Upper lobe of left lung (tissue), 6 donors: ENCODE measurements at regions not wholly inside any gene's neighbourhood (a gene's known extent, or its start where the extent isn't known, plus 50 kb on each side); places are given as distances from the start of the nearest gene placed in this dataset.

Source experiments
- ATAC-seq, 2 donors: fragments of 200-7000 bp; cut with Tn5 transposase; one replicate each; pipeline ENCODE4 v1.9.1; 2022; ENCODE audit warnings: mild to moderate bottlenecking in 2 of 2, moderate library complexity in 2 of 2; ENCODE audit not compliant: low FRiP score in 2 of 2
- DNase-seq, 2 donors: peaks; one replicate each; pipeline ENCODE4 v3.0.0-alpha.2; 2019 to 2020
- H3K27ac ChIP-seq, 4 donors: fragments of 200-600 bp; sonication (generic); one replicate each; pipeline ENCODE4 v1.5.1; 2016 to 2019
- H3K27me3 ChIP-seq, 4 donors: fragments of 200-600 bp; sonication (generic); one replicate each; pipeline ENCODE4 v1.5.1; 2017 to 2019
- H3K36me3 ChIP-seq, 4 donors: fragments of 200-600 bp; sonication (generic); one replicate each; pipeline ENCODE4 v1.5.1; 2016 to 2019
- H3K4me1 ChIP-seq, 4 donors: fragments of 200-600 bp; sonication (generic); one replicate each; pipeline ENCODE4 v1.5.1; 2018 to 2019
- H3K4me3 ChIP-seq, 4 donors: fragments of 200-600 bp; sonication (generic); one replicate each; pipeline ENCODE4 v1.5.1; 2017 to 2019; ENCODE audit warnings: mild to moderate bottlenecking in 2 of 4, moderate library complexity in 1 of 4
- H3K9me3 ChIP-seq, 4 donors: fragments of 200-600 bp; sonication (generic); one replicate each; pipeline ENCODE4 v1.5.1; 2018 to 2019
- EP300 ChIP-seq, 4 donors: sonication (generic); formaldehyde crosslinking; IDR thresholded peaks; one replicate each; pipeline ENCODE4 v1.5.1; 2017; ENCODE audit warnings: antibody characterized with exemption in 4 of 4, control low read depth in 2 of 4
- POLR2A ChIP-seq, 4 donors: fragments of 450-650 bp; IDR thresholded peaks; one replicate each; pipeline ENCODE4 v1.5.1; 2016 to 2017; ENCODE audit warnings: antibody characterized with exemption in 4 of 4, mild to moderate bottlenecking in 2 of 4
- POLR2AphosphoS5 ChIP-seq, 2 donors: sonication (generic); formaldehyde crosslinking; IDR thresholded peaks; one replicate each; pipeline ENCODE4 v1.5.1; 2017; ENCODE audit warnings: antibody characterized with exemption in 2 of 2
- WGBS, 2 donors: methylation state at CpG; one replicate each; pipeline ENCODE4 v1.1.5; 2017 to 2018; 5-methylcytosine and 5-hydroxymethylcytosine counted together
- TF ChIP-seq, protein P1 (sequence below), 6 experiments: fragments of 450-650 bp in 4 of 6; fragments of 200-600 bp in 2 of 6; sonication (generic) in 2 of 6; IDR thresholded peaks; one replicate each; pipeline ENCODE4 v1.5.1; 2016 to 2019; ENCODE audit warnings: antibody characterized with exemption in 6 of 6
- donor health status: DM: no; HTN: no; CAD: no; lungs with moderate emphysema.
- donor health status: DM: no; HTN: yes; CAD: no; lungs with severe emphysema.

DNA sequence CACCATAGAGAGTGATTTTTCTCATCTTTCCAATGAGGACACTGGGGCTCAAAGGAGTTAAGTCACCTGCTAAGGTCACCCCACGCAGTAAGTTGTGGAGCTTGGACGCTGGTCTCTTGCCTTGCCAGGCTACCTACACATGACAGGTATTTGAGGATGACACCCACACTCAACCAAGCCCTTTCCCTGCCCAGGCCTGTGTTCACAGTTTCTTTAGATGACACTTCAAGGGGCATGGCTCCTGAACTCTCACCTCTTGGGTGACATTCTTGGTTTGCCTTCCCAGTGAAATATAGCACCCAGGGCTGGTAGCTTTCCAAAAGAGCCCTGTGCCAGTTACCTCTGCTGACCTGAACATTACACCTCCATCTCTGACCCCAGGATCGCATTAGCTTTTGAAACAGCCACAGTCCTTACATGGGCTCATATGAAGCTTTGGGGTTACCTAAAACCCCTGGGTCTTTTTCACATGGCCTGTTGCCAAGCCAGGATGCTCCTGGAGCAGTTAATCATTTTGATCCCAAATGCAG, 148.0 kb downstream of the RPLP1 start:
- H3K27me3 ChIP-seq, result no peaks in the 10 kb centered on the region
- H3K36me3 ChIP-seq, result no peaks in the 10 kb centered on the region
- ATAC-seq (no peak), DNase-seq (peak in 1 of 2 donors; percentile 2)
- WGBS, 2 donors, result 90 to 94% methylated on average over 3 of the region's 3 CpGs
- H3K4me1 ChIP-seq, result peaks cover 4 to 16% (median 12%) of the 10 kb centered on the region in 4 donors
- TF ChIP-seq, protein P1, sequence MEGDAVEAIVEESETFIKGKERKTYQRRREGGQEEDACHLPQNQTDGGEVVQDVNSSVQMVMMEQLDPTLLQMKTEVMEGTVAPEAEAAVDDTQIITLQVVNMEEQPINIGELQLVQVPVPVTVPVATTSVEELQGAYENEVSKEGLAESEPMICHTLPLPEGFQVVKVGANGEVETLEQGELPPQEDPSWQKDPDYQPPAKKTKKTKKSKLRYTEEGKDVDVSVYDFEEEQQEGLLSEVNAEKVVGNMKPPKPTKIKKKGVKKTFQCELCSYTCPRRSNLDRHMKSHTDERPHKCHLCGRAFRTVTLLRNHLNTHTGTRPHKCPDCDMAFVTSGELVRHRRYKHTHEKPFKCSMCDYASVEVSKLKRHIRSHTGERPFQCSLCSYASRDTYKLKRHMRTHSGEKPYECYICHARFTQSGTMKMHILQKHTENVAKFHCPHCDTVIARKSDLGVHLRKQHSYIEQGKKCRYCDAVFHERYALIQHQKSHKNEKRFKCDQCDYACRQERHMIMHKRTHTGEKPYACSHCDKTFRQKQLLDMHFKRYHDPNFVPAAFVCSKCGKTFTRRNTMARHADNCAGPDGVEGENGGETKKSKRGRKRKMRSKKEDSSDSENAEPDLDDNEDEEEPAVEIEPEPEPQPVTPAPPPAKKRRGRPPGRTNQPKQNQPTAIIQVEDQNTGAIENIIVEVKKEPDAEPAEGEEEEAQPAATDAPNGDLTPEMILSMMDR (IDR thresholded peaks at IDR 0.05), result no peak
- TF ChIP-seq POLR2A (IDR thresholded peaks at IDR 0.05), result no peak
- no peak for TF ChIP-seq POLR2AphosphoS5 (IDR thresholded peaks at IDR 0.05)
- TF ChIP-seq EP300 (IDR thresholded peaks at IDR 0.05), result no peak
- no peaks in the 10 kb centered on the region for H3K9me3 ChIP-seq
- H3K4me3 ChIP-seq, result no peak overlapping the region
- H3K27ac ChIP-seq, result no peak overlapping the region

- Histone ChIP-seq H3K27me3 (no peaks in the 10 kb centered on the region), H3K27ac (no peak overlapping the region), H3K4me3 (no peak overlapping the region), H3K36me3 (no peaks in the 10 kb centered on the region), H3K4me1 (peaks cover 0 to 5% (median 3%) of the 10 kb centered on the region in 4 donors), H3K9me3 (no peaks in the 10 kb centered on the region)
- peak in 1 of 2 donors; percentile 15 for DNase-seq
- TF ChIP-seq, protein P1 (IDR thresholded peaks at IDR 0.05), result no peak
- TF ChIP-seq POLR2AphosphoS5 (IDR thresholded peaks at IDR 0.05) (no peak), POLR2A (IDR thresholded peaks at IDR 0.05) (no peak)
- 81 to 82% methylated on average over 7 of the region's 7 CpGs for WGBS, 2 donors
- ATAC-seq, result no peak
Observed at GRCh38 chr15:69601711-69602504, 149.3 kb downstream of the RPLP1 start.

GRCh38 chr15:69602921-69603320, 150.3 kb downstream of the RPLP1 start:
- no peaks in the 10 kb centered on the region for H3K9me3 ChIP-seq
- 76 to 91% methylated on average over 4 of the region's 4 CpGs for WGBS, 2 donors
- peaks cover 0 to 5% (median 2%) of the 10 kb centered on the region in 4 donors for H3K4me1 ChIP-seq
- TF ChIP-seq EP300 (IDR thresholded peaks at IDR 0.05) (no peak), POLR2AphosphoS5 (IDR thresholded peaks at IDR 0.05) (no peak)
- DNase-seq (peak in 1 of 2 donors; percentile 12), ATAC-seq (no peak)
- H3K27me3 ChIP-seq, result no peaks in the 10 kb centered on the region
- no peaks in the 10 kb centered on the region for H3K36me3 ChIP-seq
- H3K4me3 ChIP-seq, result no peak overlapping the region
- H3K27ac ChIP-seq, result no peak overlapping the region

- TF ChIP-seq POLR2AphosphoS5 (IDR thresholded peaks at IDR 0.05) (no peak), POLR2A (IDR thresholded peaks at IDR 0.05) (no peak), EP300 (IDR thresholded peaks at IDR 0.05) (no peak)
- TF ChIP-seq, protein P1 (IDR thresholded peaks at IDR 0.05), result no peak
- Histone ChIP-seq H3K36me3 (no peaks in the 10 kb centered on the region), H3K4me3 (no peak overlapping the region), H3K9me3 (no peaks in the 10 kb centered on the region), H3K27ac (no peak overlapping the region), H3K27me3 (no peaks in the 10 kb centered on the region), H3K4me1 (peaks cover 0 to 5% (median 2%) of the 10 kb centered on the region in 4 donors)
- DNase-seq (peak in 1 of 2 donors; percentile 2), ATAC-seq (no peak)
- 0 to 45% methylated on average over 1 of the region's 1 CpG for WGBS, 2 donors
Observed at GRCh38 chr15:69603369-69604071, 150.9 kb downstream of the RPLP1 start.

DNA sequence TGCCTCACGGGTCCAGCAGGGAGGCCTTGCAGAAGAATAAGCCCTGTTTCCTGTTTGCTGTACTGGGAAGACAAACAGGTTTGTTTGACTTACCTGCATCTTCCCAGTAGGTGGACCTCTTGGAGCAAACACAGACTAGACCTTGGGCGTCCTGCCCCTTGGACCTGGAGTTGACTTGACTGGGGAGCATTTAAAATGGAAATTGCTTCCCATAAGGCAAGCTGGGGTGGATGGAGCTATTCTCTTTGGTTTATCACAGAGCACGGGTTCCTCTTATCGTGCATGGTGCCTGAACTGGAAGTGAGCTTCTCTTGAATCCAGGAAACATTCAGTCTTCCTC, 151.4 kb downstream of the RPLP1 start:
- no peaks in the 10 kb centered on the region for H3K27me3 ChIP-seq
- H3K9me3 ChIP-seq, result no peaks in the 10 kb centered on the region
- WGBS, 2 donors, result 37 to 62% methylated on average over 4 of the region's 4 CpGs
- peaks cover 0 to 5% (median 2%) of the 10 kb centered on the region in 4 donors for H3K4me1 ChIP-seq
- H3K4me3 ChIP-seq, result no peak overlapping the region
- H3K36me3 ChIP-seq, result no peaks in the 10 kb centered on the region
- DNase-seq (peak in 1 of 2 donors; percentile 21), ATAC-seq (no peak)
- TF ChIP-seq POLR2AphosphoS5 (IDR thresholded peaks at IDR 0.05) (no peak), EP300 (IDR thresholded peaks at IDR 0.05) (no peak), POLR2A (IDR thresholded peaks at IDR 0.05) (no peak)
- TF ChIP-seq, protein P1 (IDR thresholded peaks at IDR 0.05), result peak in 2 of 6 experiments; percentile 14 to 19
- H3K27ac ChIP-seq, result no peak overlapping the region
